ENCODE measurements at regions not wholly inside any gene's neighbourhood (a gene's known extent, or its start where the extent isn't known, plus 50 kb on each side); places are given as distances from the start of the nearest gene placed in this dataset.

GRCh38 chr1:194069168-194069830 is 882.9 kb upstream of the B3GALT2 start:
- Mint-ChIP-seq H3K4me1 (ENCODE audit: low read depth, unreplicated experiment) (peaks cover 37% of the 10 kb centered on the region), H3K9me3 (ENCODE audit: unreplicated experiment) (no peaks in the 10 kb centered on the region)

GRCh38 chr1:194068446-194069167 is 882.2 kb upstream of the B3GALT2 start:
- peaks cover 2% of the 10 kb centered on the region for H3K27me3 Mint-ChIP-seq (ENCODE audit: unreplicated experiment)
- H3K27ac Mint-ChIP-seq (ENCODE audit: unreplicated experiment), result no peak overlapping the region
- H3K36me3 Mint-ChIP-seq (ENCODE audit: unreplicated experiment), result peaks cover 4% of the 10 kb centered on the region
- no peak for TF ChIP-seq CTCF (IDR thresholded peaks at IDR 0.05; ENCODE audit: partially characterized antibody, unreplicated experiment)
- peaks cover 31% of the 10 kb centered on the region for H3K4me1 Mint-ChIP-seq (ENCODE audit: low read depth, unreplicated experiment)
- no peak overlapping the region for H3K4me3 Mint-ChIP-seq (ENCODE audit: unreplicated experiment)
- no peaks in the 10 kb centered on the region for H3K9me3 Mint-ChIP-seq (ENCODE audit: unreplicated experiment)
- DNase-seq, result no peak

More at GRCh38 chr1:194069168-194069830, 882.9 kb upstream of the B3GALT2 start:
- no peak for TF ChIP-seq CTCF (IDR thresholded peaks at IDR 0.05; ENCODE audit: partially characterized antibody, unreplicated experiment)
- Mint-ChIP-seq H3K27ac (ENCODE audit: unreplicated experiment) (no peak overlapping the region), H3K4me3 (ENCODE audit: unreplicated experiment) (no peak overlapping the region), H3K36me3 (ENCODE audit: unreplicated experiment) (no peaks in the 10 kb centered on the region), H3K27me3 (ENCODE audit: unreplicated experiment) (peaks cover 2% of the 10 kb centered on the region)
- no peak for DNase-seq

- TF ChIP-seq CTCF (IDR thresholded peaks at IDR 0.05; ENCODE audit: partially characterized antibody, unreplicated experiment), result no peak
- Mint-ChIP-seq H3K4me1 (ENCODE audit: low read depth, unreplicated experiment) (peaks cover 26% of the 10 kb centered on the region), H3K9me3 (ENCODE audit: unreplicated experiment) (no peaks in the 10 kb centered on the region), H3K27me3 (ENCODE audit: unreplicated experiment) (peaks cover 2% of the 10 kb centered on the region), H3K36me3 (ENCODE audit: unreplicated experiment) (peaks cover 7% of the 10 kb centered on the region), H3K4me3 (ENCODE audit: unreplicated experiment) (no peak overlapping the region), H3K27ac (ENCODE audit: unreplicated experiment) (no peak overlapping the region)
- DNase-seq, result no peak
These were observed 881.4 kb upstream of the B3GALT2 start for GRCh38 chr1:194067772-194068171.

- H3K36me3 Mint-ChIP-seq (ENCODE audit: unreplicated experiment), result peaks cover 24% of the 10 kb centered on the region
- H3K4me3 Mint-ChIP-seq (ENCODE audit: unreplicated experiment), result no peak overlapping the region
- DNase-seq, result no peak
- H3K9me3 Mint-ChIP-seq (ENCODE audit: unreplicated experiment), result no peaks in the 10 kb centered on the region
- H3K4me1 Mint-ChIP-seq (ENCODE audit: low read depth, unreplicated experiment), result no peaks in the 10 kb centered on the region
- TF ChIP-seq CTCF (IDR thresholded peaks at IDR 0.05; ENCODE audit: partially characterized antibody, unreplicated experiment), result no peak
- H3K27ac Mint-ChIP-seq (ENCODE audit: unreplicated experiment), result no peak overlapping the region
- peaks cover 2% of the 10 kb centered on the region for H3K27me3 Mint-ChIP-seq (ENCODE audit: unreplicated experiment)
These were observed 876.5 kb upstream of the B3GALT2 start for GRCh38 chr1:194062962-194063361.

- Mint-ChIP-seq H3K4me3 (ENCODE audit: unreplicated experiment) (no peak overlapping the region), H3K9me3 (ENCODE audit: unreplicated experiment) (no peaks in the 10 kb centered on the region), H3K36me3 (ENCODE audit: unreplicated experiment) (peaks cover 24% of the 10 kb centered on the region), H3K27ac (ENCODE audit: unreplicated experiment) (no peak overlapping the region), H3K4me1 (ENCODE audit: low read depth, unreplicated experiment) (no peaks in the 10 kb centered on the region), H3K27me3 (ENCODE audit: unreplicated experiment) (peaks cover 2% of the 10 kb centered on the region)
- DNase-seq, result no peak
- TF ChIP-seq CTCF (IDR thresholded peaks at IDR 0.05; ENCODE audit: partially characterized antibody, unreplicated experiment), result no peak
These were observed 876.1 kb upstream of the B3GALT2 start for GRCh38 chr1:194062526-194062925.
